ENCODE measurements at regions not wholly inside any gene's neighbourhood (a gene's known extent, or its start where the extent isn't known, plus 50 kb on each side); places are given as distances from the start of the nearest gene placed in this dataset.

GRCh38 chr2:157190151-157190550, 67.4 kb upstream of the GALNT5 start:
- intact Hi-C loops (cut with micrococcal nuclease) (loop anchor here (5.0 kb wide), 3 partner anchors 298 to 788 kb away; no protein-coding TSS in a partner anchor), in situ Hi-C loops (cut with MboI; ENCODE audit: low sequenced_read_pairs) (loop anchor here (10.0 kb wide), 2 partner anchors 605 to 1805 kb away; no protein-coding TSS in a partner anchor), dilution Hi-C loops (cut with HindIII; ENCODE audit: low sequenced_read_pairs, unreplicated experiment) (no loop called here)
- Histone ChIP-seq H4K5ac (ENCODE audit: low read depth, low read length) (peak overlapping the region; percentile 45; the same call in 1 of the 2 replicates), H2AFZ (replicated peaks; ENCODE audit: low read length, poor library complexity) (peak overlapping the region; percentile 65), H2BK15ac (ENCODE audit: low read depth, low read length) (peak overlapping the region; percentile 69), H3K4me1 (ENCODE audit: control insufficient read depth, insufficient read depth, low read length) (peaks cover 10% of the 10 kb centered on the region), H3K9me1 (ENCODE audit: insufficient read depth, low read length) (no peaks in the 10 kb centered on the region), H3K18ac (ENCODE audit: low read depth, low read length) (peak overlapping the region; percentile 42; the same call in 1 of the 2 replicates), H4K8ac (ENCODE audit: low read depth in 2 of 2, low read length in 2 of 2) (peak overlapping the region; percentile 11 to 57), H3K4me2 (ENCODE audit: low read depth, low read length) (peak overlapping the region; percentile 36; the same call in 1 of the 2 replicates), H2BK20ac (ENCODE audit: low read depth, low read length) (peak overlapping the region; percentile 35), H3K4me3 (ENCODE audit: insufficient read depth, low read depth, low read length) (no peak overlapping the region), H3K23ac (ENCODE audit: low read depth, low read length) (no peak overlapping the region), H3K27me3 (ENCODE audit: control insufficient read depth, insufficient read depth, low read length) (no peaks in the 10 kb centered on the region), H3K14ac (replicated peaks; ENCODE audit: low read depth, low read length) (peak overlapping the region; percentile 75; the same call in 1 of the 2 replicates), H3K56ac (ENCODE audit: extremely low read depth, insufficient read depth, low read length) (no peak overlapping the region), H3K36me3 (ENCODE audit: control insufficient read depth, insufficient read depth, low read length) (no peaks in the 10 kb centered on the region), H3K27ac (ENCODE audit: insufficient read depth, low read length) (peak overlapping the region; percentile 9), H4K20me1 (ENCODE audit: insufficient read depth, low read length) (no peaks in the 10 kb centered on the region), H3K4ac (ENCODE audit: low read depth, low read length) (peak overlapping the region; percentile 77; the same call in 1 of the 2 replicates), H2AK5ac (ENCODE audit: low read depth, low read length) (peak overlapping the region; percentile 7; the same call in 1 of the 2 replicates), H3K79me1 (ENCODE audit: low read depth in 1 of 2, low read length in 2 of 2) (no peaks in the 10 kb centered on the region), H2AK9ac (replicated peaks; ENCODE audit: low read depth, low read length, poor library complexity) (peak overlapping the region; percentile 51), H4K91ac (ENCODE audit: insufficient read depth, low read depth, low read length) (peak overlapping the region; percentile 54), H3K9me3 (ENCODE audit: control insufficient read depth, insufficient read depth, low read length) (no peaks in the 10 kb centered on the region), H3K9ac (ENCODE audit: low read depth, low read length) (no peak overlapping the region), H2BK120ac (ENCODE audit: low read depth, low read length) (peak overlapping the region; percentile 86), H2BK5ac (ENCODE audit: low read depth, low read length, poor library complexity, severe bottlenecking) (peak overlapping the region; percentile 59)
- BruUV-seq (replicated peaks) = no TSS peak
- ATAC-seq (ENCODE audit: low read depth) (peak; percentile 65), DNase-seq (peak; percentile 90)
- no peak for TF ChIP-seq BHLHE40 (IDR thresholded peaks at IDR 0.05; ENCODE audit: low read depth, low read length)
- TF ChIP-seq MAFK (IDR thresholded peaks at IDR 0.05; ENCODE audit: low read depth, low read length) = peak; percentile 70
- TF ChIP-seq MAZ (IDR thresholded peaks at IDR 0.05; ENCODE audit: borderline replicate concordance, low read depth, low read length) = peak; percentile 31; the same call in 1 of the 2 replicates
- TF ChIP-seq NFE2L2 (IDR thresholded peaks at IDR 0.05; ENCODE audit: low read depth, low read length) = 0 out of 2 replicates have a peak, but pooled peaks have one; percentile 9
- CTCF ChIA-PET = no interaction called here
- POLR2A ChIA-PET (ENCODE audit: unreplicated experiment) = no interaction called here
- WGBS, 2 experiments (ENCODE audit: extremely low coverage in 2 of 2, insufficient read length in 1 of 2) = no CpG with 5 or more reads among the region's 4 CpGs

Data from IMR-90 (cell line).